Kidney (tissue), 13 donors: ENCODE measurements at regions not wholly inside any gene's neighbourhood (a gene's known extent, or its start where the extent isn't known, plus 50 kb on each side); places are given as distances from the start of the nearest gene placed in this dataset.

Experiments used
- DNase-seq, 5 donors: peaks; one replicate each; pipeline ENCODE4 v3.0.0-alpha.2; 2013 to 2020
- FAIRE-seq: peaks from 2 replicates; lab custom pipeline; 2012; peaks lifted over from hg19 to GRCh38; lab: Jason Lieb, UNC
- H3K27ac ChIP-seq, 2 donors: one replicate each; pipeline ENCODE4 v1.7.0; 2013; ENCODE audit warnings: low read depth in 2 of 2, low read length in 2 of 2, inconsistent platforms in 1 of 2
- H3K27me3 ChIP-seq: one replicate; pipeline ENCODE4 v1.7.1; 2013; ENCODE audit warnings: low read length, inconsistent platforms; ENCODE audit not compliant: control insufficient read depth, insufficient read depth
- H3K36me3 ChIP-seq, 3 donors: one replicate each; pipeline versions ENCODE4 v1.7.0 to v1.7.1; 2013; ENCODE audit warnings: low read length in 3 of 3, control low read depth in 1 of 3, inconsistent platforms in 1 of 3; ENCODE audit not compliant: insufficient read depth in 3 of 3, control insufficient read depth in 2 of 3
- H3K4me1 ChIP-seq, 3 donors: one replicate each; pipeline versions ENCODE4 v1.7.0 to v1.7.1; 2013; ENCODE audit warnings: low read length in 3 of 3, inconsistent platforms in 1 of 3, low read depth in 1 of 3; ENCODE audit not compliant: control insufficient read depth in 2 of 3, insufficient read depth in 2 of 3
- H3K4me3 ChIP-seq, 3 donors: one replicate each; pipeline versions ENCODE4 v1.7.0 to v1.8.1; 2013; ENCODE audit warnings: low read length in 3 of 3, control low read depth in 1 of 3, inconsistent platforms in 1 of 3
- H3K9ac ChIP-seq, 3 donors: one replicate each; pipeline versions ENCODE4 v1.7.0 to v1.7.1; 2013; ENCODE audit warnings: low read length in 3 of 3, control low read depth in 1 of 3, inconsistent platforms in 1 of 3
- H3K9me3 ChIP-seq, 3 donors: one replicate each; pipeline versions ENCODE4 v1.7.0 to v1.7.1; 2013; ENCODE audit warnings: low read length in 3 of 3, control low read depth in 1 of 3, inconsistent platforms in 1 of 3; ENCODE audit not compliant: control insufficient read depth in 2 of 3, insufficient read depth in 1 of 3
- intact Hi-C: fragments of 100-400 bp; cut with DNase I; formaldehyde crosslinking; loops from one replicate; pipeline ENCODE4 v1.11.1; 2022
- TF ChIP-seq, protein P1 (sequence below): IDR thresholded peaks from 3 replicates; pipeline ENCODE4 v1.5.1; 2012; ENCODE audit warnings: mild to moderate bottlenecking, moderate library complexity, borderline replicate concordance; ENCODE audit not compliant: insufficient read depth; ENCODE audit errors: extremely low read depth
- donor health status: control.
- donor health status: control.
- donor health status: control.
- donor health status: control.
- donor health status: control.
- donor health status: DM: yes; HTN: yes; CAD: no.
- donor health status: Normal renal cell carcinoma (clear cell type).

DNA sequence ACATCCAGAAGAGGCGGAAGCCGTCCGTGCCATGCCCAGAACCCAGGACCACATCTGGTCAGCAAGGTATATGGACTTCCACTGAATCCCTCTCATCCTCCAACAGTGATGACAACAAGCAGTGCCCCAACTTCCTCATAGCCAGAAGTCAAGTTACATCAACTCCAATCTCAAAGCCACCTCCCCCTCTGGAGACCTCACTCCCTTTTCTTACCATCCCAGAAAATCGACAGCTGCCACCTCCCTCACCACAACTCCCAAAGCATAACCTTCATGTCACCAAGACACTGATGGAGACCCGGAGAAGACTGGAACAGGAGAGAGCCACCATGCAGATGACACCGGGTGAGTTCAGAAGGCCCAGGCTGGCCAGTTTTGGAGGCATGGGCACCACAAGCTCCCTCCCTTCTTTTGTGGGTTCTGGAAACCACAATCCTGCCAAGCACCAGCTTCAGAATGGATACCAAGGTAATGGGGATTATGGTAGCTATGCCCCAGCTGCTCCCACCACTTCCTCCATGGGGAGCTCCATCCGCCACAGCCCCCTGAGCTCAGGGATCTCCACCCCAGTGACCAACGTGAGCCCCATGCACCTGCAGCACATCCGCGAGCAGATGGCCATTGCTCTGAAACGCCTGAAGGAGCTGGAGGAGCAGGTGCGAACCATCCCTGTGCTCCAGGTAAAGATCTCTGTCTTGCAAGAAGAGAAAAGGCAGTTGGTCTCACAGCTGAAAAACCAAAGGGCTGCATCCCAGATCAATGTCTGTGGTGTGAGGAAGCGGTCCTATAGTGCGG lies 130.3 kb upstream of the DMRT1 start:
- intact Hi-C loops = no loop called here
- Histone ChIP-seq H3K27me3 (no peaks in the 10 kb centered on the region), H3K4me3 (no peak overlapping the region), H3K9ac (no peak overlapping the region), H3K9me3 (no peaks in the 10 kb centered on the region), H3K36me3 (peaks cover 8 to 26% (median 14%) of the 10 kb centered on the region in 3 donors), H3K27ac (no peak overlapping the region), H3K4me1 (peaks cover under 1 to 24% (median 22%) of the 10 kb centered on the region in 3 donors)
- FAIRE-seq (no peak), DNase-seq (no peak)
- TF ChIP-seq, protein P1, sequence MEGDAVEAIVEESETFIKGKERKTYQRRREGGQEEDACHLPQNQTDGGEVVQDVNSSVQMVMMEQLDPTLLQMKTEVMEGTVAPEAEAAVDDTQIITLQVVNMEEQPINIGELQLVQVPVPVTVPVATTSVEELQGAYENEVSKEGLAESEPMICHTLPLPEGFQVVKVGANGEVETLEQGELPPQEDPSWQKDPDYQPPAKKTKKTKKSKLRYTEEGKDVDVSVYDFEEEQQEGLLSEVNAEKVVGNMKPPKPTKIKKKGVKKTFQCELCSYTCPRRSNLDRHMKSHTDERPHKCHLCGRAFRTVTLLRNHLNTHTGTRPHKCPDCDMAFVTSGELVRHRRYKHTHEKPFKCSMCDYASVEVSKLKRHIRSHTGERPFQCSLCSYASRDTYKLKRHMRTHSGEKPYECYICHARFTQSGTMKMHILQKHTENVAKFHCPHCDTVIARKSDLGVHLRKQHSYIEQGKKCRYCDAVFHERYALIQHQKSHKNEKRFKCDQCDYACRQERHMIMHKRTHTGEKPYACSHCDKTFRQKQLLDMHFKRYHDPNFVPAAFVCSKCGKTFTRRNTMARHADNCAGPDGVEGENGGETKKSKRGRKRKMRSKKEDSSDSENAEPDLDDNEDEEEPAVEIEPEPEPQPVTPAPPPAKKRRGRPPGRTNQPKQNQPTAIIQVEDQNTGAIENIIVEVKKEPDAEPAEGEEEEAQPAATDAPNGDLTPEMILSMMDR = no peak

DNA sequence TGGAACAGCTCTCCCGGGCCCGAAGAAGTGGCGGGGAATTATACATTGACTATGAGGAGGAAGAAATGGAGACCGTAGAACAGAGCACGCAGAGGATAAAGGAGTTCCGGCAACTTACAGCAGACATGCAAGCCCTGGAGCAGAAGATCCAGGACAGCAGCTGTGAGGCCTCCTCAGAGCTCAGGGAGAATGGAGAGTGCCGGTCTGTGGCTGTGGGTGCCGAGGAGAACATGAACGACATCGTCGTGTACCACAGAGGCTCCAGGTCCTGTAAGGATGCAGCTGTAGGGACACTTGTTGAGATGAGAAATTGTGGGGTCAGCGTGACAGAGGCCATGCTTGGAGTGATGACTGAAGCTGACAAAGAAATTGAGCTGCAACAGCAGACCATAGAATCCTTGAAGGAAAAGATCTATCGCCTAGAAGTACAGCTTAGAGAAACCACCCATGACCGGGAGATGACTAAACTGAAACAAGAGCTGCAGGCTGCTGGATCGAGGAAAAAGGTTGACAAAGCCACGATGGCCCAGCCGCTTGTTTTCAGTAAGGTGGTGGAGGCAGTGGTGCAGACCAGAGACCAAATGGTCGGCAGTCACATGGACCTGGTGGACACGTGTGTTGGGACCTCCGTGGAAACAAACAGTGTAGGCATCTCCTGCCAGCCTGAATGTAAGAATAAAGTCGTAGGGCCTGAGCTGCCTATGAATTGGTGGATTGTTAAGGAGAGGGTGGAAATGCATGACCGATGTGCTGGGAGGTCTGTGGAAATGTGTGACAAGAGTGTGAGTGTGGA lies 129.5 kb upstream of the DMRT1 start:
- Histone ChIP-seq H3K27me3 (no peaks in the 10 kb centered on the region), H3K9me3 (no peaks in the 10 kb centered on the region), H3K36me3 (peaks cover 8 to 26% (median 14%) of the 10 kb centered on the region in 3 donors), H3K4me3 (no peak overlapping the region), H3K4me1 (peaks cover 0 to 29% (median 20%) of the 10 kb centered on the region in 3 donors), H3K27ac (no peak overlapping the region), H3K9ac (no peak overlapping the region)
- DNase-seq (peak in 3 of 5 donors; percentile 34 to 56 (median 52)), FAIRE-seq (no peak)
- intact Hi-C loops = no loop called here
- TF ChIP-seq, protein P1 = no peak

DNA sequence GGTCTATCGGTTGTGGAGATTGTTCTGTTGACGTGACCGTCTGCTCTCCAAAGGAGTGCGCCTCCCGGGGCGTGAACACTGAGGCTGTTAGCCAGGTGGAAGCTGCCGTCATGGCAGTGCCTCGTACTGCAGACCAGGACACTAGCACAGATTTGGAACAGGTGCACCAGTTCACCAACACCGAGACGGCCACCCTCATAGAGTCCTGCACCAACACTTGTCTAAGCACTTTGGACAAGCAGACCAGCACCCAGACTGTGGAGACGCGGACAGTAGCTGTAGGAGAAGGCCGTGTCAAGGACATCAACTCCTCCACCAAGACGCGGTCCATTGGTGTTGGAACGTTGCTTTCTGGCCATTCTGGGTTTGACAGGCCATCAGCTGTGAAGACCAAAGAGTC lies 128.9 kb upstream of the DMRT1 start:
- Histone ChIP-seq H3K9ac (no peak overlapping the region), H3K27ac (no peak overlapping the region), H3K27me3 (no peaks in the 10 kb centered on the region), H3K4me3 (no peak overlapping the region), H3K4me1 (peaks cover 0 to 31% (median 20%) of the 10 kb centered on the region in 3 donors), H3K36me3 (peaks cover 8 to 26% (median 14%) of the 10 kb centered on the region in 3 donors), H3K9me3 (no peaks in the 10 kb centered on the region)
- DNase-seq = no peak
- intact Hi-C loops = no loop called here
- no peak for FAIRE-seq
- TF ChIP-seq, protein P1 = no peak
